ENCODE measurements at regions not wholly inside any gene's neighbourhood (a gene's known extent, or its start where the extent isn't known, plus 50 kb on each side); places are given as distances from the start of the nearest gene placed in this dataset.

GRCh38 chr6:165060720-165061119, 248.7 kb downstream of the C6orf118 start:
- no peak overlapping the region for H3K4me3 ChIP-seq (ENCODE audit: insufficient read depth in 1 of 2, low read depth in 1 of 2, low read length in 2 of 2)
- H3K14ac ChIP-seq (ENCODE audit: low read length in 2 of 2): no peak overlapping the region
- WGBS: 61% methylated on average over 3 of the region's 3 CpGs
- H3K4me2 ChIP-seq (ENCODE audit: low read length, poor library complexity, severe bottlenecking): no peak overlapping the region
- no peaks in the 10 kb centered on the region for H3K27me3 ChIP-seq (ENCODE audit: control insufficient read depth in 1 of 2, insufficient read depth in 1 of 2, low read length in 2 of 2)
- H2BK15ac ChIP-seq (ENCODE audit: low read depth, poor library complexity, severe bottlenecking): no peak overlapping the region
- no peak overlapping the region for H2BK12ac ChIP-seq (ENCODE audit: low read length in 2 of 2)
- H4K91ac ChIP-seq (ENCODE audit: low read length): no peak overlapping the region
- DNase-seq: no peak
- no peaks in the 10 kb centered on the region for H3K36me3 ChIP-seq (ENCODE audit: control insufficient read depth in 1 of 2, insufficient read depth in 2 of 2, low read depth in 1 of 2, low read length in 2 of 2)
- H3K27ac ChIP-seq (ENCODE audit: low read length, poor library complexity, severe bottlenecking): no peak overlapping the region
- H2AFZ ChIP-seq (ENCODE audit: low read depth, low read length): no peak overlapping the region
- no peaks in the 10 kb centered on the region for H3K4me1 ChIP-seq (ENCODE audit: control insufficient read depth, insufficient read depth, low read depth, low read length)
- no peaks in the 10 kb centered on the region for H3K9me3 ChIP-seq (ENCODE audit: control insufficient read depth, low read length)
- H3K23ac ChIP-seq (ENCODE audit: low read length in 2 of 2): no peak overlapping the region
- H3K79me1 ChIP-seq (replicated peaks; ENCODE audit: low read length, poor library complexity, severe bottlenecking): no peaks in the 10 kb centered on the region
- H3K18ac ChIP-seq (ENCODE audit: low read depth in 1 of 2, low read length in 2 of 2): no peak overlapping the region
- H2AK5ac ChIP-seq (ENCODE audit: low read length, severe bottlenecking): no peak overlapping the region
- no peak overlapping the region for H2BK120ac ChIP-seq (ENCODE audit: low read depth, low read length)
- no peak overlapping the region for H3K4ac ChIP-seq (ENCODE audit: low read depth in 1 of 2, low read length in 2 of 2)
- no peak overlapping the region for H3K9ac ChIP-seq (ENCODE audit: low read length)
- H2BK5ac ChIP-seq (ENCODE audit: low read depth, low read length, poor library complexity, severe bottlenecking): no peak overlapping the region
- H4K8ac ChIP-seq (ENCODE audit: low read length): no peak overlapping the region

- no peak overlapping the region for H3K14ac ChIP-seq (ENCODE audit: low read length in 2 of 2)
- H3K27me3 ChIP-seq (ENCODE audit: control insufficient read depth in 1 of 2, insufficient read depth in 1 of 2, low read length in 2 of 2): no peaks in the 10 kb centered on the region
- no peak overlapping the region for H3K23ac ChIP-seq (ENCODE audit: low read length in 2 of 2)
- no peak overlapping the region for H3K9ac ChIP-seq (ENCODE audit: low read length)
- WGBS: 75% methylated on average over 2 of the region's 3 CpGs
- H4K91ac ChIP-seq (ENCODE audit: low read length): no peak overlapping the region
- no peaks in the 10 kb centered on the region for H3K79me1 ChIP-seq (replicated peaks; ENCODE audit: low read length, poor library complexity, severe bottlenecking)
- H2AFZ ChIP-seq (ENCODE audit: low read depth, low read length): no peak overlapping the region
- H2AK5ac ChIP-seq (ENCODE audit: low read length, severe bottlenecking): no peak overlapping the region
- H3K27ac ChIP-seq (ENCODE audit: low read length, poor library complexity, severe bottlenecking): no peak overlapping the region
- no peaks in the 10 kb centered on the region for H3K4me1 ChIP-seq (ENCODE audit: control insufficient read depth, insufficient read depth, low read depth, low read length)
- H3K18ac ChIP-seq (ENCODE audit: low read depth in 1 of 2, low read length in 2 of 2): no peak overlapping the region
- no peak overlapping the region for H2BK12ac ChIP-seq (ENCODE audit: low read length in 2 of 2)
- DNase-seq: no peak
- no peaks in the 10 kb centered on the region for H3K9me3 ChIP-seq (ENCODE audit: control insufficient read depth, low read length)
- H3K4me2 ChIP-seq (ENCODE audit: low read length, poor library complexity, severe bottlenecking): no peak overlapping the region
- H3K36me3 ChIP-seq (ENCODE audit: control insufficient read depth in 1 of 2, insufficient read depth in 2 of 2, low read depth in 1 of 2, low read length in 2 of 2): no peaks in the 10 kb centered on the region
- no peak overlapping the region for H2BK5ac ChIP-seq (ENCODE audit: low read depth, low read length, poor library complexity, severe bottlenecking)
- no peak overlapping the region for H3K4ac ChIP-seq (ENCODE audit: low read depth in 1 of 2, low read length in 2 of 2)
- H3K4me3 ChIP-seq (ENCODE audit: insufficient read depth in 1 of 2, low read depth in 1 of 2, low read length in 2 of 2): no peak overlapping the region
- H2BK15ac ChIP-seq (ENCODE audit: low read depth, poor library complexity, severe bottlenecking): no peak overlapping the region
- H4K8ac ChIP-seq (ENCODE audit: low read length): no peak overlapping the region
- H2BK120ac ChIP-seq (ENCODE audit: low read depth, low read length): no peak overlapping the region
Measured at GRCh38 chr6:165059032-165059431, 250.4 kb downstream of the C6orf118 start.

GRCh38 chr6:165056292-165056691, 253.1 kb downstream of the C6orf118 start:
- WGBS: 95% methylated on average over 11 of the region's 11 CpGs
- H3K9ac ChIP-seq (ENCODE audit: low read length): no peak overlapping the region
- H2AK5ac ChIP-seq (ENCODE audit: low read length, severe bottlenecking): no peak overlapping the region
- no peaks in the 10 kb centered on the region for H3K9me3 ChIP-seq (ENCODE audit: control insufficient read depth, low read length)
- H3K79me1 ChIP-seq (replicated peaks; ENCODE audit: low read length, poor library complexity, severe bottlenecking): no peaks in the 10 kb centered on the region
- H3K4ac ChIP-seq (ENCODE audit: low read depth in 1 of 2, low read length in 2 of 2): no peak overlapping the region
- H4K91ac ChIP-seq (ENCODE audit: low read length): no peak overlapping the region
- no peak overlapping the region for H3K14ac ChIP-seq (ENCODE audit: low read length in 2 of 2)
- H3K4me1 ChIP-seq (ENCODE audit: control insufficient read depth, insufficient read depth, low read depth, low read length): no peaks in the 10 kb centered on the region
- no peak overlapping the region for H4K8ac ChIP-seq (ENCODE audit: low read length)
- H2AFZ ChIP-seq (ENCODE audit: low read depth, low read length): no peak overlapping the region
- no peak overlapping the region for H3K4me2 ChIP-seq (ENCODE audit: low read length, poor library complexity, severe bottlenecking)
- H2BK12ac ChIP-seq (ENCODE audit: low read length in 2 of 2): no peak overlapping the region
- H3K36me3 ChIP-seq (ENCODE audit: control insufficient read depth in 1 of 2, insufficient read depth in 2 of 2, low read depth in 1 of 2, low read length in 2 of 2): no peaks in the 10 kb centered on the region
- no peak overlapping the region for H2BK120ac ChIP-seq (ENCODE audit: low read depth, low read length)
- H3K27me3 ChIP-seq (ENCODE audit: control insufficient read depth in 1 of 2, insufficient read depth in 1 of 2, low read length in 2 of 2): no peaks in the 10 kb centered on the region
- H2BK15ac ChIP-seq (ENCODE audit: low read depth, poor library complexity, severe bottlenecking): no peak overlapping the region
- no peak overlapping the region for H3K18ac ChIP-seq (ENCODE audit: low read depth in 1 of 2, low read length in 2 of 2)
- H3K4me3 ChIP-seq (ENCODE audit: insufficient read depth in 1 of 2, low read depth in 1 of 2, low read length in 2 of 2): no peak overlapping the region
- no peak overlapping the region for H3K23ac ChIP-seq (ENCODE audit: low read length in 2 of 2)
- no peak overlapping the region for H3K27ac ChIP-seq (ENCODE audit: low read length, poor library complexity, severe bottlenecking)
- DNase-seq: no peak
- H2BK5ac ChIP-seq (ENCODE audit: low read depth, low read length, poor library complexity, severe bottlenecking): no peak overlapping the region

- H3K18ac ChIP-seq (ENCODE audit: low read depth in 1 of 2, low read length in 2 of 2): no peak overlapping the region
- 51% methylated on average over 5 of the region's 5 CpGs for WGBS
- no peak overlapping the region for H4K8ac ChIP-seq (ENCODE audit: low read length)
- no peak overlapping the region for H3K4me2 ChIP-seq (ENCODE audit: low read length, poor library complexity, severe bottlenecking)
- no peak overlapping the region for H2BK120ac ChIP-seq (ENCODE audit: low read depth, low read length)
- H2BK12ac ChIP-seq (ENCODE audit: low read length in 2 of 2): no peak overlapping the region
- H3K14ac ChIP-seq (ENCODE audit: low read length in 2 of 2): no peak overlapping the region
- H3K9me3 ChIP-seq (ENCODE audit: control insufficient read depth, low read length): peaks cover under 1% of the 10 kb centered on the region
- no peak overlapping the region for H3K9ac ChIP-seq (ENCODE audit: low read length)
- H3K4ac ChIP-seq (ENCODE audit: low read depth in 1 of 2, low read length in 2 of 2): no peak overlapping the region
- no peak overlapping the region for H3K23ac ChIP-seq (ENCODE audit: low read length in 2 of 2)
- DNase-seq: no peak
- no peak overlapping the region for H2AFZ ChIP-seq (ENCODE audit: low read depth, low read length)
- H2BK5ac ChIP-seq (ENCODE audit: low read depth, low read length, poor library complexity, severe bottlenecking): no peak overlapping the region
- no peaks in the 10 kb centered on the region for H3K36me3 ChIP-seq (ENCODE audit: control insufficient read depth in 1 of 2, insufficient read depth in 2 of 2, low read depth in 1 of 2, low read length in 2 of 2)
- no peak overlapping the region for H3K27ac ChIP-seq (ENCODE audit: low read length, poor library complexity, severe bottlenecking)
- H3K27me3 ChIP-seq (ENCODE audit: control insufficient read depth in 1 of 2, insufficient read depth in 1 of 2, low read length in 2 of 2): no peaks in the 10 kb centered on the region
- H3K79me1 ChIP-seq (replicated peaks; ENCODE audit: low read length, poor library complexity, severe bottlenecking): no peaks in the 10 kb centered on the region
- H2AK5ac ChIP-seq (ENCODE audit: low read length, severe bottlenecking): no peak overlapping the region
- no peak overlapping the region for H2BK15ac ChIP-seq (ENCODE audit: low read depth, poor library complexity, severe bottlenecking)
- no peak overlapping the region for H4K91ac ChIP-seq (ENCODE audit: low read length)
- H3K4me1 ChIP-seq (ENCODE audit: control insufficient read depth, insufficient read depth, low read depth, low read length): no peaks in the 10 kb centered on the region
- no peak overlapping the region for H3K4me3 ChIP-seq (ENCODE audit: insufficient read depth in 1 of 2, low read depth in 1 of 2, low read length in 2 of 2)
Measured at GRCh38 chr6:165055231-165055630, 254.2 kb downstream of the C6orf118 start.
